IMR-90 (cell line): ENCODE measurements at regions not wholly inside any gene's neighbourhood (a gene's known extent, or its start where the extent isn't known, plus 50 kb on each side); places are given as distances from the start of the nearest gene placed in this dataset.

ENCODE experiments used
- ATAC-seq: fragments of 200-7000 bp; cut with Tn5 transposase; 2 replicates; pipeline ENCODE4 v1.9.1; 2020; ENCODE audit warnings: low read depth, mild to moderate bottlenecking, moderate library complexity
- BruUV-seq: library from RNA; stranded (reverse); fragments of 400-500 nt; replicated peaks from 2 replicates; lab custom pipeline; 2021; lab: Mats Ljungman, UMichigan
- CTCF ChIA-PET: fragments of 300-600 bp; formaldehyde crosslinking; extraction: SDS; loops from one replicate; lab custom pipeline; 2021; ENCODE audit warnings: antibody characterized with exemption; lab: Yijun Ruan, JAX
- POLR2A ChIA-PET: fragments of 300-600 bp; sonication (Branson Sonifier 250); formaldehyde crosslinking; loops from one replicate; lab custom pipeline; 2022; ENCODE audit warnings: antibody characterized with exemption; ENCODE audit not compliant: unreplicated experiment; lab: Charles Lee
- DNase-seq: peaks from one replicate; pipeline ENCODE4 v3.0.0; 2013
- H2AFZ ChIP-seq: replicated peaks from 2 replicates; pipeline ENCODE3; 2013; ENCODE audit warnings: low read length, mild to moderate bottlenecking; ENCODE audit not compliant: poor library complexity
- H2AK5ac ChIP-seq: 2 replicates; pipeline ENCODE4 v1.6.1; 2013; ENCODE audit warnings: low read depth, low read length, inconsistent platforms
- H2AK9ac ChIP-seq: replicated peaks from 2 replicates; pipeline ENCODE3; 2013; ENCODE audit warnings: mild to moderate bottlenecking, low read depth, low read length, moderate library complexity; ENCODE audit not compliant: poor library complexity
- H2BK120ac ChIP-seq: 2 replicates; pipeline ENCODE4 v1.6.1; 2013; ENCODE audit warnings: low read depth, low read length, inconsistent platforms
- H2BK15ac ChIP-seq: 3 replicates; pipeline ENCODE4 v1.6.1; 2013; ENCODE audit warnings: low read depth, low read length, inconsistent platforms
- H2BK20ac ChIP-seq: 2 replicates; pipeline ENCODE4 v1.6.1; 2013; ENCODE audit warnings: low read depth, mild to moderate bottlenecking, inconsistent platforms, low read length, moderate library complexity
- H2BK5ac ChIP-seq: 2 replicates; pipeline ENCODE4 v1.6.1; 2013; ENCODE audit warnings: mild to moderate bottlenecking, low read depth, low read length, inconsistent platforms; ENCODE audit not compliant: poor library complexity, severe bottlenecking
- H3K14ac ChIP-seq: replicated peaks from 2 replicates; pipeline ENCODE4 v1.6.1; 2013; ENCODE audit warnings: low read depth, low read length, inconsistent platforms
- H3K18ac ChIP-seq: 2 replicates; pipeline ENCODE4 v1.6.1; 2013; ENCODE audit warnings: low read depth, low read length, control low read depth
- H3K23ac ChIP-seq: 2 replicates; pipeline ENCODE4 v1.6.1; 2013; ENCODE audit warnings: low read depth, low read length, inconsistent platforms
- H3K27ac ChIP-seq: 2 replicates; pipeline ENCODE4 v1.5.1; 2013; ENCODE audit warnings: mild to moderate bottlenecking, control low read depth, low read length; ENCODE audit not compliant: insufficient read depth
- H3K27me3 ChIP-seq: 2 replicates; pipeline ENCODE4 v1.6.1; 2013; ENCODE audit warnings: low read length; ENCODE audit not compliant: control insufficient read depth, insufficient read depth
- H3K36me3 ChIP-seq: 2 replicates; pipeline ENCODE4 v1.6.1; 2013; ENCODE audit warnings: low read length, mixed read lengths; ENCODE audit not compliant: control insufficient read depth, insufficient read depth
- H3K4ac ChIP-seq: 2 replicates; pipeline ENCODE4 v1.6.1; 2013; ENCODE audit warnings: low read depth, low read length, inconsistent platforms
- H3K4me1 ChIP-seq: 2 replicates; pipeline ENCODE4 v1.6.1; 2013; ENCODE audit warnings: low read length, mixed read lengths; ENCODE audit not compliant: control insufficient read depth, insufficient read depth
- H3K4me2 ChIP-seq: 2 replicates; pipeline ENCODE4 v1.6.1; 2013; ENCODE audit warnings: low read depth, mild to moderate bottlenecking, control low read depth, low read length, moderate library complexity
- H3K4me3 ChIP-seq: 2 replicates; pipeline ENCODE4 v1.5.1; 2013; ENCODE audit warnings: low read depth, mild to moderate bottlenecking, control low read depth, low read length, moderate library complexity; ENCODE audit not compliant: insufficient read depth
- H3K56ac ChIP-seq: 2 replicates; pipeline ENCODE4 v1.6.1; 2013; ENCODE audit warnings: low read length, inconsistent platforms; ENCODE audit not compliant: insufficient read depth; ENCODE audit errors: extremely low read depth
- H3K79me1 ChIP-seq, 2 experiments: 2 replicates each; pipeline ENCODE4 v1.6.1; 2013; ENCODE audit warnings: low read length in 2 of 2, inconsistent platforms in 1 of 2, low read depth in 1 of 2
- H3K9ac ChIP-seq: 2 replicates; pipeline ENCODE4 v1.6.1; 2013; ENCODE audit warnings: low read depth, low read length, control low read depth
- H3K9me1 ChIP-seq: 2 replicates; pipeline ENCODE4 v1.6.1; 2013; ENCODE audit warnings: low read length, inconsistent platforms; ENCODE audit not compliant: insufficient read depth
- H3K9me3 ChIP-seq: 2 replicates; pipeline ENCODE4 v1.6.1; 2013; ENCODE audit warnings: low read length; ENCODE audit not compliant: control insufficient read depth, insufficient read depth
- H4K20me1 ChIP-seq: 2 replicates; pipeline ENCODE4 v1.6.1; 2013; ENCODE audit warnings: low read length, inconsistent platforms; ENCODE audit not compliant: insufficient read depth
- H4K5ac ChIP-seq: 2 replicates; pipeline ENCODE4 v1.6.1; 2013; ENCODE audit warnings: mild to moderate bottlenecking, low read depth, low read length, control low read depth
- H4K8ac ChIP-seq, 2 experiments: 2 replicates each; pipeline ENCODE4 v1.6.1; 2013; ENCODE audit warnings: low read depth in 2 of 2, low read length in 2 of 2, control low read depth in 1 of 2, inconsistent platforms in 1 of 2
- H4K91ac ChIP-seq: 2 replicates; pipeline ENCODE4 v1.6.1; 2013; ENCODE audit warnings: low read depth, low read length, inconsistent platforms; ENCODE audit not compliant: insufficient read depth
- BHLHE40 ChIP-seq: fragments of 150-350 bp; IDR thresholded peaks from 2 replicates; pipeline ENCODE4 v1.6.1; 2016; ENCODE audit warnings: mild to moderate bottlenecking, low read depth, low read length
- CEBPB ChIP-seq: IDR thresholded peaks from 2 replicates; pipeline ENCODE4 v1.6.1; 2012; ENCODE audit warnings: low read depth, low read length, improper control_type of control experiment
- CTCF ChIP-seq: conservative IDR thresholded peaks from 2 replicates; pipeline ENCODE4 v1.5.1; 2012; ENCODE audit warnings: mild to moderate bottlenecking, low read depth, low read length, improper control_type of control experiment
- FOS ChIP-seq: fragments of 150-350 bp; IDR thresholded peaks from 2 replicates; pipeline ENCODE4 v1.6.1; 2016; ENCODE audit warnings: low read depth, low read length
- MAZ ChIP-seq: IDR thresholded peaks from 2 replicates; pipeline ENCODE4 v1.6.1; 2012; ENCODE audit warnings: low read depth, mild to moderate bottlenecking, low read length, improper control_type of control experiment, moderate library complexity, borderline replicate concordance
- NFE2L2 ChIP-seq: fragments of 150-350 bp; IDR thresholded peaks from 2 replicates; pipeline ENCODE4 v1.6.1; 2016; ENCODE audit warnings: low read depth, mild to moderate bottlenecking, low read length
- POLR2A ChIP-seq: IDR thresholded peaks from 2 replicates; pipeline ENCODE4 v1.6.1; 2012; ENCODE audit warnings: mild to moderate bottlenecking, low read depth, low read length
- RAD21 ChIP-seq: IDR thresholded peaks from 2 replicates; pipeline ENCODE4 v1.6.1; 2012; ENCODE audit warnings: low read length, improper control_type of control experiment
- RCOR1 ChIP-seq: IDR thresholded peaks from 2 replicates; pipeline ENCODE4 v1.6.1; 2012; ENCODE audit warnings: mild to moderate bottlenecking, low read length, improper control_type of control experiment; ENCODE audit not compliant: insufficient replicate concordance
- SMC3 ChIP-seq: fragments of 150-350 bp; IDR thresholded peaks from 2 replicates; pipeline ENCODE4 v1.6.1; 2016; ENCODE audit warnings: low read depth, mild to moderate bottlenecking, antibody characterized with exemption, low read length, moderate library complexity
- USF2 ChIP-seq: fragments of 150-350 bp; IDR thresholded peaks from 2 replicates; pipeline ENCODE4 v1.6.1; 2017; ENCODE audit warnings: mild to moderate bottlenecking, antibody characterized with exemption, low read length, low read depth
- WGBS, 2 experiments: methylation state at CpG; one replicate each; pipeline versions ENCODE4 v1.1.5 to v1.1.7; 2013; ENCODE audit warnings: missing lambda C conversion rate in 2 of 2; ENCODE audit not compliant: insufficient read length in 1 of 2; ENCODE audit errors: extremely low coverage in 2 of 2; 5-methylcytosine and 5-hydroxymethylcytosine counted together
- dilution Hi-C: fragments of 300-500 bp; cut with HindIII; formaldehyde crosslinking; loops from one replicate; pipeline ENCODE4 v1.14.3; 2018; ENCODE audit warnings: low sequenced_read_pairs; ENCODE audit not compliant: unreplicated experiment
- in situ Hi-C: fragments of 300-500 bp; cut with MboI; formaldehyde crosslinking; loops from 3 replicates; pipeline ENCODE4 v1.14.3; 2019; ENCODE audit warnings: low sequenced_read_pairs, inconsistent platforms, mixed read lengths
- intact Hi-C: fragments of 100-400 bp; cut with micrococcal nuclease; formaldehyde crosslinking; loops from 2 replicates; pipeline ENCODE4 v1.10.0; 2022

- Histone ChIP-seq H4K5ac (peak overlapping the region; percentile 79), H3K14ac (peak overlapping the region; percentile 81), H3K56ac (no peak overlapping the region), H3K79me1 (no peaks in the 10 kb centered on the region), H2BK120ac (peak overlapping the region; percentile 77), H2BK5ac (peak overlapping the region; percentile 62), H2AK5ac (peak overlapping the region; percentile 89), H2BK15ac (peak overlapping the region; percentile 99; the same call in 2 of the 3 replicates), H3K9ac (no peak overlapping the region), H3K27me3 (no peaks in the 10 kb centered on the region), H3K27ac (peak overlapping the region; percentile 62; the same call in 1 of the 2 replicates), H3K4me1 (peaks cover 32% of the 10 kb centered on the region), H4K91ac (peak overlapping the region; percentile 93), H4K8ac (peak overlapping the region; percentile 75 to 92; a peak in 3 of 4 replicates), H3K4ac (peak overlapping the region; percentile 77), H3K23ac (peak overlapping the region; percentile 81), H3K18ac (peak overlapping the region; percentile 85), H3K4me3 (no peak overlapping the region), H2AK9ac (peak overlapping the region; percentile 78), H3K9me3 (no peaks in the 10 kb centered on the region), H4K20me1 (no peaks in the 10 kb centered on the region), H3K4me2 (no peak overlapping the region), H2AFZ (peak overlapping the region; percentile 86), H2BK20ac (peak overlapping the region; percentile 94), H3K9me1 (peaks cover 18% of the 10 kb centered on the region), H3K36me3 (no peaks in the 10 kb centered on the region)
- dilution Hi-C loops (no loop called here), intact Hi-C loops (no loop called here), in situ Hi-C loops (no loop called here)
- ChIA-PET CTCF (interaction anchor here (1.0 to 1.5 kb wide), 3 partner anchors 10 to 18 kb away, joined by 3 read pairs; no protein-coding TSS in a partner anchor), POLR2A (no interaction called here)
- no peak for TF ChIP-seq CTCF
- no peak for TF ChIP-seq BHLHE40
- no peak for TF ChIP-seq MAZ
- TF ChIP-seq NFE2L2, result no peak
- no peak for TF ChIP-seq RCOR1
- TF ChIP-seq CEBPB, result no peak
- no peak for TF ChIP-seq RAD21
- no peak for TF ChIP-seq USF2
- TF ChIP-seq SMC3, result no peak
- no peak for TF ChIP-seq FOS
- TF ChIP-seq POLR2A, result no peak
- BruUV-seq, result no TSS peak
- ATAC-seq, result peak; percentile 6; the same call in 1 of the 2 replicates
- WGBS, 2 experiments, result no CpG with 5 or more reads among the region's 3 CpGs
- DNase-seq, result peak; percentile 39
Observed at GRCh38 chr14:76938092-76938500, 90.4 kb downstream of the IRF2BPL start.
